ENCODE measurements at regions not wholly inside any gene's neighbourhood (a gene's known extent, or its start where the extent isn't known, plus 50 kb on each side); places are given as distances from the start of the nearest gene placed in this dataset.

DNA sequence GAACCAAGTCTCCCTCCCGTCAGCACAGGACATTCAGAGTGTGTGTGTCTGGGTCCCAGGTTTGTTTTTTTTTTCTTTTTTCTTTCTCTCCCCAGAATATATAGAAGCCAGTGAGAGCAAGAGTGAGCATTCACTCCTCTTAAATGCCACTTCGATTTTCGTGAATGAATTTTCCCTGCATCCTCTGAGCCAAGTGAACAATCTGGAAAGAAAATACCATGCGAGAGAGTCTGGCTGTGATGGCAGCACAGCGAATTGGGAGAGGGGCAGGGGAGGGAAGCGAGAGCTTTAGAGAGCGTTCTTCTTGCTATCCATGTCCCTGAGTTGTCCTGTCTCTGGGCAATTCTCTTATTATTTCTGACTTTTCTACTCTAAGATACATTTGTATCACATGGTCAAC, 76.0 kb upstream of the RAB3GAP2 start:
- Histone ChIP-seq H2AFZ (ENCODE audit: low read length) (no peak overlapping the region), H3K79me2 (ENCODE audit: insufficient read depth, low read length) (no peaks in the 10 kb centered on the region), H3K27me3 (ENCODE audit: control insufficient read depth in 1 of 2, insufficient read depth in 2 of 2, low read length in 2 of 2) (peaks cover 2 to 9% of the 10 kb centered on the region in 2 experiments; a peak in 1 of 5 replicates), H3K4me3 (replicated peaks in 1 of 3; ENCODE audit: insufficient read depth in 1 of 3, low read depth in 2 of 3, low read length in 3 of 3) (no peak overlapping the region), H3K4me2 (ENCODE audit: low read depth, low read length) (no peak overlapping the region), H3K27ac (ENCODE audit: extremely low read length, insufficient read depth, low read length) (no peak overlapping the region), H3K4me1 (ENCODE audit: insufficient read depth, low read length) (peaks cover under 1% of the 10 kb centered on the region; the same call in 1 of the 2 replicates), H3K9me3 (ENCODE audit: low read length) (no peaks in the 10 kb centered on the region), H3K36me3 (replicated peaks in 1 of 2; ENCODE audit: control insufficient read depth in 1 of 2, insufficient read depth in 2 of 2, low read length in 2 of 2) (no peaks in the 10 kb centered on the region), H3K9ac (ENCODE audit: insufficient read depth, low read depth, low read length) (no peak overlapping the region), H4K20me1 (ENCODE audit: insufficient read depth, low read length) (no peaks in the 10 kb centered on the region)
- ChIA-PET CTCF (ENCODE audit: low intra/inter-chr PET ratio, low total read pairs) (no interaction called here), POLR2A (no interaction called here)
- WGBS (ENCODE audit: low lambda C conversion rate): 8% methylated on average over 7 of the region's 7 CpGs
- DNase-seq (ENCODE audit: low spot score) (no peak), FAIRE-seq (no peak), ATAC-seq (no peak)
- intact Hi-C loops (cut with micrococcal nuclease; ENCODE audit: unreplicated experiment) (no loop called here), in situ Hi-C loops (cut with HindIII; ENCODE audit: extremely low pct_ligation_motif_present, low pct_unique_long_range_greater_than_20kb) (no loop called here)
- no TSS peak for BruUV-seq (replicated peaks)
- no peak for TF ChIP-seq ARNT (IDR thresholded peaks at IDR 0.05)
- TF ChIP-seq, protein P1, sequence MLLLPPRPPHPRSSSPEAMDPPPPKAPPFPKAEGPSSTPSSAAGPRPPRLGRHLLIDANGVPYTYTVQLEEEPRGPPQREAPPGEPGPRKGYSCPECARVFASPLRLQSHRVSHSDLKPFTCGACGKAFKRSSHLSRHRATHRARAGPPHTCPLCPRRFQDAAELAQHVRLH (CRISPR knock-in tag; IDR thresholded peaks at IDR 0.05; ENCODE audit: borderline replicate concordance, low read depth): no peak
- TF ChIP-seq HIVEP1 (CRISPR knock-in tag; IDR thresholded peaks at IDR 0.05): no peak
- no peak for TF ChIP-seq CREM (IDR thresholded peaks at IDR 0.05)
- TF ChIP-seq CREM (CRISPR knock-in tag; IDR thresholded peaks at IDR 0.05): no peak
- TF ChIP-seq, protein P2, sequence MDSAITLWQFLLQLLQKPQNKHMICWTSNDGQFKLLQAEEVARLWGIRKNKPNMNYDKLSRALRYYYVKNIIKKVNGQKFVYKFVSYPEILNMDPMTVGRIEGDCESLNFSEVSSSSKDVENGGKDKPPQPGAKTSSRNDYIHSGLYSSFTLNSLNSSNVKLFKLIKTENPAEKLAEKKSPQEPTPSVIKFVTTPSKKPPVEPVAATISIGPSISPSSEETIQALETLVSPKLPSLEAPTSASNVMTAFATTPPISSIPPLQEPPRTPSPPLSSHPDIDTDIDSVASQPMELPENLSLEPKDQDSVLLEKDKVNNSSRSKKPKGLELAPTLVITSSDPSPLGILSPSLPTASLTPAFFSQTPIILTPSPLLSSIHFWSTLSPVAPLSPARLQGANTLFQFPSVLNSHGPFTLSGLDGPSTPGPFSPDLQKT (CRISPR knock-in tag; IDR thresholded peaks at IDR 0.05; ENCODE audit: borderline replicate concordance): no peak
- TF ChIP-seq, protein P3, sequence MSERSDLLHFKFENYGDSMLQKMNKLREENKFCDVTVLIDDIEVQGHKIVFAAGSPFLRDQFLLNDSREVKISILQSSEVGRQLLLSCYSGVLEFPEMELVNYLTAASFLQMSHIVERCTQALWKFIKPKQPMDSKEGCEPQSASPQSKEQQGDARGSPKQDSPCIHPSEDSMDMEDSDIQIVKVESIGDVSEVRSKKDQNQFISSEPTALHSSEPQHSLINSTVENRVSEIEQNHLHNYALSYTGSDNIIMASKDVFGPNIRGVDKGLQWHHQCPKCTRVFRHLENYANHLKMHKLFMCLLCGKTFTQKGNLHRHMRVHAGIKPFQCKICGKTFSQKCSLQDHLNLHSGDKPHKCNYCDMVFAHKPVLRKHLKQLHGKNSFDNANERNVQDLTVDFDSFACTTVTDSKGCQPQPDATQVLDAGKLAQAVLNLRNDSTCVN (CRISPR knock-in tag; IDR thresholded peaks at IDR 0.05; ENCODE audit: borderline replicate concordance): no peak
- no peak for TF ChIP-seq XBP1 (CRISPR knock-in tag; IDR thresholded peaks at IDR 0.05)
- TF ChIP-seq, protein P4, sequence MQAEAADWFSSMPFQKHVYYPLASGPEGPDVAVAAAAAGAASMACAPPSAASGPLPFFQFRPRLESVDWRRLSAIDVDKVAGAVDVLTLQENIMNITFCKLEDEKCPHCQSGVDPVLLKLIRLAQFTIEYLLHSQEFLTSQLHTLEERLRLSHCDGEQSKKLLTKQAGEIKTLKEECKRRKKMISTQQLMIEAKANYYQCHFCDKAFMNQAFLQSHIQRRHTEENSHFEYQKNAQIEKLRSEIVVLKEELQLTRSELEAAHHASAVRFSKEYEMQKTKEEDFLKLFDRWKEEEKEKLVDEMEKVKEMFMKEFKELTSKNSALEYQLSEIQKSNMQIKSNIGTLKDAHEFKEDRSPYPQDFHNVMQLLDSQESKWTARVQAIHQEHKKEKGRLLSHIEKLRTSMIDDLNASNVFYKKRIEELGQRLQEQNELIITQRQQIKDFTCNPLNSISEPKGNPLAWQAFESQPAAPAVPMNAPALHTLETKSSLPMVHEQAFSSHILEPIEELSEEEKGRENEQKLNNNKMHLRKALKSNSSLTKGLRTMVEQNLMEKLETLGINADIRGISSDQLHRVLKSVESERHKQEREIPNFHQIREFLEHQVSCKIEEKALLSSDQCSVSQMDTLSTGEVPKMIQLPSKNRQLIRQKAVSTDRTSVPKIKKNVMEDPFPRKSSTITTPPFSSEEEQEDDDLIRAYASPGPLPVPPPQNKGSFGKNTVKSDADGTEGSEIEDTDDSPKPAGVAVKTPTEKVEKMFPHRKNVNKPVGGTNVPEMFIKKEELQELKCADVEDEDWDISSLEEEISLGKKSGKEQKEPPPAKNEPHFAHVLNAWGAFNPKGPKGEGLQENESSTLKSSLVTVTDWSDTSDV (CRISPR knock-in tag; IDR thresholded peaks at IDR 0.05): no peak
- TF ChIP-seq NFE2L2 (IDR thresholded peaks at IDR 0.05; ENCODE audit: low read length): no peak
- TF ChIP-seq TOPORS (CRISPR knock-in tag; IDR thresholded peaks at IDR 0.05): no peak
- TF ChIP-seq, protein P5, sequence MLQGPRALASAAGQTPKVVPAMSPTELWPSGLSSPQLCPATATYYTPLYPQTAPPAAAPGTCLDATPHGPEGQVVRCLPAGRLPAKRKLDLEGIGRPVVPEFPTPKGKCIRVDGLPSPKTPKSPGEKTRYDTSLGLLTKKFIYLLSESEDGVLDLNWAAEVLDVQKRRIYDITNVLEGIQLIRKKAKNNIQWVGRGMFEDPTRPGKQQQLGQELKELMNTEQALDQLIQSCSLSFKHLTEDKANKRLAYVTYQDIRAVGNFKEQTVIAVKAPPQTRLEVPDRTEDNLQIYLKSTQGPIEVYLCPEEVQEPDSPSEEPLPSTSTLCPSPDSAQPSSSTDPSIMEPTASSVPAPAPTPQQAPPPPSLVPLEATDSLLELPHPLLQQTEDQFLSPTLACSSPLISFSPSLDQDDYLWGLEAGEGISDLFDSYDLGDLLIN (CRISPR knock-in tag; IDR thresholded peaks at IDR 0.05; ENCODE audit: borderline replicate concordance): no peak
- TF ChIP-seq, protein P6, sequence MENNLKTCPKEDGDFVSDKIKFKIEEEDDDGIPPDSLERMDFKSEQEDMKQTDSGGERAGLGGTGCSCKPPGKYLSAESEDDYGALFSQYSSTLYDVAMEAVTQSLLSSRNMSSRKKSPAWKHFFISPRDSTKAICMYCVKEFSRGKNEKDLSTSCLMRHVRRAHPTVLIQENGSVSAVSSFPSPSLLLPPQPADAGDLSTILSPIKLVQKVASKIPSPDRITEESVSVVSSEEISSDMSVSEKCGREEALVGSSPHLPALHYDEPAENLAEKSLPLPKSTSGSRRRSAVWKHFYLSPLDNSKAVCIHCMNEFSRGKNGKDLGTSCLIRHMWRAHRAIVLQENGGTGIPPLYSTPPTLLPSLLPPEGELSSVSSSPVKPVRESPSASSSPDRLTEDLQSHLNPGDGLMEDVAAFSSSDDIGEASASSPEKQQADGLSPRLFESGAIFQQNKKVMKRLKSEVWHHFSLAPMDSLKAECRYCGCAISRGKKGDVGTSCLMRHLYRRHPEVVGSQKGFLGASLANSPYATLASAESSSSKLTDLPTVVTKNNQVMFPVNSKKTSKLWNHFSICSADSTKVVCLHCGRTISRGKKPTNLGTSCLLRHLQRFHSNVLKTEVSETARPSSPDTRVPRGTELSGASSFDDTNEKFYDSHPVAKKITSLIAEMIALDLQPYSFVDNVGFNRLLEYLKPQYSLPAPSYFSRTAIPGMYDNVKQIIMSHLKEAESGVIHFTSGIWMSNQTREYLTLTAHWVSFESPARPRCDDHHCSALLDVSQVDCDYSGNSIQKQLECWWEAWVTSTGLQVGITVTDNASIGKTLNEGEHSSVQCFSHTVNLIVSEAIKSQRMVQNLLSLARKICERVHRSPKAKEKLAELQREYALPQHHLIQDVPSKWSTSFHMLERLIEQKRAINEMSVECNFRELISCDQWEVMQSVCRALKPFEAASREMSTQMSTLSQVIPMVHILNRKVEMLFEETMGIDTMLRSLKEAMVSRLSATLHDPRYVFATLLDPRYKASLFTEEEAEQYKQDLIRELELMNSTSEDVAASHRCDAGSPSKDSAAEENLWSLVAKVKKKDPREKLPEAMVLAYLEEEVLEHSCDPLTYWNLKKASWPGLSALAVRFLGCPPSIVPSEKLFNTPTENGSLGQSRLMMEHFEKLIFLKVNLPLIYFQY (CRISPR knock-in tag; IDR thresholded peaks at IDR 0.05; ENCODE audit: borderline replicate concordance): no peak
- no peak for TF ChIP-seq SAP130 (CRISPR knock-in tag; IDR thresholded peaks at IDR 0.05; ENCODE audit: low read depth)
- no peak for TF ChIP-seq ZNF232 (CRISPR knock-in tag; IDR thresholded peaks at IDR 0.05; ENCODE audit: borderline replicate concordance)
- no peak for TF ChIP-seq GATAD2A (CRISPR knock-in tag; IDR thresholded peaks at IDR 0.05)
- no peak for TF ChIP-seq IRF2 (CRISPR knock-in tag; IDR thresholded peaks at IDR 0.05)
